Kidney (tissue), 13 donors: ENCODE measurements at regions not wholly inside any gene's neighbourhood (a gene's known extent, or its start where the extent isn't known, plus 50 kb on each side); places are given as distances from the start of the nearest gene placed in this dataset.

Source experiments
- DNase-seq, 5 donors: peaks; one replicate each; pipeline ENCODE4 v3.0.0-alpha.2; 2013 to 2020
- FAIRE-seq: peaks from 2 replicates; lab custom pipeline; 2012; peaks lifted over from hg19 to GRCh38; lab: Jason Lieb, UNC
- H3K27ac ChIP-seq, 2 donors: one replicate each; pipeline ENCODE4 v1.7.0; 2013; ENCODE audit warnings: low read depth in 2 of 2, low read length in 2 of 2, inconsistent platforms in 1 of 2
- H3K27me3 ChIP-seq: one replicate; pipeline ENCODE4 v1.7.1; 2013; ENCODE audit warnings: low read length, inconsistent platforms; ENCODE audit not compliant: control insufficient read depth, insufficient read depth
- H3K36me3 ChIP-seq, 3 donors: one replicate each; pipeline versions ENCODE4 v1.7.0 to v1.7.1; 2013; ENCODE audit warnings: low read length in 3 of 3, control low read depth in 1 of 3, inconsistent platforms in 1 of 3; ENCODE audit not compliant: insufficient read depth in 3 of 3, control insufficient read depth in 2 of 3
- H3K4me1 ChIP-seq, 3 donors: one replicate each; pipeline versions ENCODE4 v1.7.0 to v1.7.1; 2013; ENCODE audit warnings: low read length in 3 of 3, inconsistent platforms in 1 of 3, low read depth in 1 of 3; ENCODE audit not compliant: control insufficient read depth in 2 of 3, insufficient read depth in 2 of 3
- H3K4me3 ChIP-seq, 3 donors: one replicate each; pipeline versions ENCODE4 v1.7.0 to v1.8.1; 2013; ENCODE audit warnings: low read length in 3 of 3, control low read depth in 1 of 3, inconsistent platforms in 1 of 3
- H3K9ac ChIP-seq, 3 donors: one replicate each; pipeline versions ENCODE4 v1.7.0 to v1.7.1; 2013; ENCODE audit warnings: low read length in 3 of 3, control low read depth in 1 of 3, inconsistent platforms in 1 of 3
- H3K9me3 ChIP-seq, 3 donors: one replicate each; pipeline versions ENCODE4 v1.7.0 to v1.7.1; 2013; ENCODE audit warnings: low read length in 3 of 3, control low read depth in 1 of 3, inconsistent platforms in 1 of 3; ENCODE audit not compliant: control insufficient read depth in 2 of 3, insufficient read depth in 1 of 3
- intact Hi-C: fragments of 100-400 bp; cut with DNase I; formaldehyde crosslinking; loops from one replicate; pipeline ENCODE4 v1.11.1; 2022
- TF ChIP-seq, protein P1 (sequence below): IDR thresholded peaks from 3 replicates; pipeline ENCODE4 v1.5.1; 2012; ENCODE audit warnings: mild to moderate bottlenecking, moderate library complexity, borderline replicate concordance; ENCODE audit not compliant: insufficient read depth; ENCODE audit errors: extremely low read depth
- donor health status: control.
- donor health status: control.
- donor health status: control.
- donor health status: control.
- donor health status: control.
- donor health status: DM: yes; HTN: yes; CAD: no.
- donor health status: Normal renal cell carcinoma (clear cell type).

DNA sequence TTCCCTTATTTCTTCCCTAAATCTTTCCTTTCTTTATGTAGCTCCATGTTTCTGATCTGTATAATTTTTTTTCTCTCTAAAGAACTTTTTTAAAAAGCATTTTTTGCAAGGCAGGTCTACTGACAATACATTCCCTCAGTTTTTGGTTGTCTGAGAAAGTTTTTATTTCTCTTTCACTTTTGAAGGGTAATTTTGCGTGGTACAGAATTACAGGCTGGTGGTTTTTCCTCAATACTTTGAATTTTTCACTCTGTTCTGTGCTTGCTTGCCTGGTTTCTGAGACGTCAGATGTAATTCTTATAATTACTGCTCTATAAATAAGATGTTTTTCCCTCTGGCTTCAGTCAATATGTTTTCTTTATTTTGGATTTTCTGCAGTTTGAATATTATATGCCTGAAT lies 205.4 kb upstream of the VSTM2A start:
- DNase-seq: no peak
- H3K4me1 ChIP-seq: no peaks in the 10 kb centered on the region
- no peak for FAIRE-seq
- no peak overlapping the region for H3K9ac ChIP-seq
- TF ChIP-seq, protein P1, sequence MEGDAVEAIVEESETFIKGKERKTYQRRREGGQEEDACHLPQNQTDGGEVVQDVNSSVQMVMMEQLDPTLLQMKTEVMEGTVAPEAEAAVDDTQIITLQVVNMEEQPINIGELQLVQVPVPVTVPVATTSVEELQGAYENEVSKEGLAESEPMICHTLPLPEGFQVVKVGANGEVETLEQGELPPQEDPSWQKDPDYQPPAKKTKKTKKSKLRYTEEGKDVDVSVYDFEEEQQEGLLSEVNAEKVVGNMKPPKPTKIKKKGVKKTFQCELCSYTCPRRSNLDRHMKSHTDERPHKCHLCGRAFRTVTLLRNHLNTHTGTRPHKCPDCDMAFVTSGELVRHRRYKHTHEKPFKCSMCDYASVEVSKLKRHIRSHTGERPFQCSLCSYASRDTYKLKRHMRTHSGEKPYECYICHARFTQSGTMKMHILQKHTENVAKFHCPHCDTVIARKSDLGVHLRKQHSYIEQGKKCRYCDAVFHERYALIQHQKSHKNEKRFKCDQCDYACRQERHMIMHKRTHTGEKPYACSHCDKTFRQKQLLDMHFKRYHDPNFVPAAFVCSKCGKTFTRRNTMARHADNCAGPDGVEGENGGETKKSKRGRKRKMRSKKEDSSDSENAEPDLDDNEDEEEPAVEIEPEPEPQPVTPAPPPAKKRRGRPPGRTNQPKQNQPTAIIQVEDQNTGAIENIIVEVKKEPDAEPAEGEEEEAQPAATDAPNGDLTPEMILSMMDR: no peak
- H3K9me3 ChIP-seq: no peaks in the 10 kb centered on the region
- H3K36me3 ChIP-seq: no peaks in the 10 kb centered on the region
- no peak overlapping the region for H3K4me3 ChIP-seq
- intact Hi-C loops: no loop called here
- no peaks in the 10 kb centered on the region for H3K27me3 ChIP-seq
- H3K27ac ChIP-seq: no peak overlapping the region

DNA sequence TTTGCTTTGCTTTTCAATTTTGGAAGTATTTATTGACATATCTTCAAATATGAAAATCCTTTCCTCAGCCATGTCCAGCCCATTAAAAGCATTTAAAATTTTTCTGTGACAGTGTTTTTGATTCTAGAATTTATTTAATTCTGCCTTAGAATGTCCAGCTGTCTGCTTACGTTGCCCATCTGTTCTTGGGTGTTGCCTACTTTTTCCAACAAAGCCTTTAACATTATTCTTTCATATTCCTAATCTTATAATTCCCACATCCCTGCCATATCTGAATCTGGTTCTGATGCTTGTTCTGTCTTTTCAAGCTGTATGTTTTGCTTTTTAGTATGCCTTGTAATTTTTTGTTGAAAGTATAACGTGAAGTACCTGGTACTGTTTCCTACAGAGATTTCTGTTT lies 204.7 kb upstream of the VSTM2A start:
- Histone ChIP-seq H3K9ac (no peak overlapping the region), H3K36me3 (no peaks in the 10 kb centered on the region), H3K4me1 (no peaks in the 10 kb centered on the region), H3K27ac (no peak overlapping the region), H3K4me3 (no peak overlapping the region), H3K9me3 (no peaks in the 10 kb centered on the region), H3K27me3 (no peaks in the 10 kb centered on the region)
- intact Hi-C loops: no loop called here
- no peak for FAIRE-seq
- DNase-seq: no peak
- TF ChIP-seq, protein P1: no peak

DNA sequence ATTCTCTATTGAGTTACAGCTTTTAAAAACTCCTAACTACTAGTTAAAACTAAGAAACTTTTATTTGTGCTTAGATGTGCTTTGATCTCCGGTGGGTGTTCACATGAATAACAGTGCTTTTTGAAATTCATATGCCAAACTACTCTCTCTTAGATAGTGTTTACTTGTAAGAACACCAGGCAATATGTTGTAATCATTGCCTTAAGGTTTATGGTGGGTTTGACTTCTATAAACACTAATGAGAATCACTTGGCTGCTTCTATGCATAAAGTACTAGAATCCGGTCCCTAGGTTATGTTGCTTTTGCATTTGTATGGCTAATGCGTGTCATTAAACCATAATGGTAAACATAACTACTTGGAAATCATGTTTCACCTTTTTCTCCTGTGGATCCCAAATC lies 203.9 kb upstream of the VSTM2A start:
- intact Hi-C loops: no loop called here
- no peaks in the 10 kb centered on the region for H3K36me3 ChIP-seq
- H3K27ac ChIP-seq: no peak overlapping the region
- no peak overlapping the region for H3K9ac ChIP-seq
- no peaks in the 10 kb centered on the region for H3K9me3 ChIP-seq
- H3K27me3 ChIP-seq: no peaks in the 10 kb centered on the region
- DNase-seq (no peak), FAIRE-seq (no peak)
- TF ChIP-seq, protein P1: no peak
- no peaks in the 10 kb centered on the region for H3K4me1 ChIP-seq
- H3K4me3 ChIP-seq: no peak overlapping the region

DNA sequence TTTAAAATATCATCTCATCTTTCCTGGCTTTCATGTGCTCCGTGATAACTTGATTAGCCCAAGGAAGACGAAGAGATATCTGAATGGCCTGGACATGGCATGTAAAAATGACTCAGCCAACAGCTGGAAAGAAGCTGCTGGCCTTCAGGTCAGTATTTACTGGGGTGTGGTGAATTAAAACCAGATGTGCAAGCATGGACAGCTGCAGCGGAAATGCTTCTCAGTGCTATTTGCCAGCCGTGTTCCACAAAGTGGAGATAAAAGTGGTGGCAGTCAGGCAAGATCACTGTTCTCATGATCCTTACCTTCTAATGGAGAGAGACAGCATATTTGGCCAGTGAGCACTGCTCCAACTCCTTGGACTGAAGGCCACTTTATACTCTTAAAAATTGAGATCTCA lies 203.1 kb upstream of the VSTM2A start:
- Histone ChIP-seq H3K9ac (no peak overlapping the region), H3K27ac (no peak overlapping the region), H3K36me3 (no peaks in the 10 kb centered on the region), H3K4me1 (no peaks in the 10 kb centered on the region), H3K9me3 (no peaks in the 10 kb centered on the region), H3K4me3 (no peak overlapping the region), H3K27me3 (no peaks in the 10 kb centered on the region)
- intact Hi-C loops: no loop called here
- TF ChIP-seq, protein P1: no peak
- DNase-seq (no peak), FAIRE-seq (no peak)
